ENCODE measurements at regions not wholly inside any gene's neighbourhood (a gene's known extent, or its start where the extent isn't known, plus 50 kb on each side); places are given as distances from the start of the nearest gene placed in this dataset.

GRCh38 chr9:135275571-135276289 is 188.3 kb downstream of the OLFM1 start:
- TF ChIP-seq, protein P1, sequence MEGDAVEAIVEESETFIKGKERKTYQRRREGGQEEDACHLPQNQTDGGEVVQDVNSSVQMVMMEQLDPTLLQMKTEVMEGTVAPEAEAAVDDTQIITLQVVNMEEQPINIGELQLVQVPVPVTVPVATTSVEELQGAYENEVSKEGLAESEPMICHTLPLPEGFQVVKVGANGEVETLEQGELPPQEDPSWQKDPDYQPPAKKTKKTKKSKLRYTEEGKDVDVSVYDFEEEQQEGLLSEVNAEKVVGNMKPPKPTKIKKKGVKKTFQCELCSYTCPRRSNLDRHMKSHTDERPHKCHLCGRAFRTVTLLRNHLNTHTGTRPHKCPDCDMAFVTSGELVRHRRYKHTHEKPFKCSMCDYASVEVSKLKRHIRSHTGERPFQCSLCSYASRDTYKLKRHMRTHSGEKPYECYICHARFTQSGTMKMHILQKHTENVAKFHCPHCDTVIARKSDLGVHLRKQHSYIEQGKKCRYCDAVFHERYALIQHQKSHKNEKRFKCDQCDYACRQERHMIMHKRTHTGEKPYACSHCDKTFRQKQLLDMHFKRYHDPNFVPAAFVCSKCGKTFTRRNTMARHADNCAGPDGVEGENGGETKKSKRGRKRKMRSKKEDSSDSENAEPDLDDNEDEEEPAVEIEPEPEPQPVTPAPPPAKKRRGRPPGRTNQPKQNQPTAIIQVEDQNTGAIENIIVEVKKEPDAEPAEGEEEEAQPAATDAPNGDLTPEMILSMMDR (IDR thresholded peaks at IDR 0.05; ENCODE audit: insufficient read depth, low read depth, low read length, missing control alignments) = no peak
- no peak overlapping the region for H3K4me3 ChIP-seq (ENCODE audit: low read depth, low read length)
- DNase-seq (ENCODE audit: low read depth) = no peak

DNA sequence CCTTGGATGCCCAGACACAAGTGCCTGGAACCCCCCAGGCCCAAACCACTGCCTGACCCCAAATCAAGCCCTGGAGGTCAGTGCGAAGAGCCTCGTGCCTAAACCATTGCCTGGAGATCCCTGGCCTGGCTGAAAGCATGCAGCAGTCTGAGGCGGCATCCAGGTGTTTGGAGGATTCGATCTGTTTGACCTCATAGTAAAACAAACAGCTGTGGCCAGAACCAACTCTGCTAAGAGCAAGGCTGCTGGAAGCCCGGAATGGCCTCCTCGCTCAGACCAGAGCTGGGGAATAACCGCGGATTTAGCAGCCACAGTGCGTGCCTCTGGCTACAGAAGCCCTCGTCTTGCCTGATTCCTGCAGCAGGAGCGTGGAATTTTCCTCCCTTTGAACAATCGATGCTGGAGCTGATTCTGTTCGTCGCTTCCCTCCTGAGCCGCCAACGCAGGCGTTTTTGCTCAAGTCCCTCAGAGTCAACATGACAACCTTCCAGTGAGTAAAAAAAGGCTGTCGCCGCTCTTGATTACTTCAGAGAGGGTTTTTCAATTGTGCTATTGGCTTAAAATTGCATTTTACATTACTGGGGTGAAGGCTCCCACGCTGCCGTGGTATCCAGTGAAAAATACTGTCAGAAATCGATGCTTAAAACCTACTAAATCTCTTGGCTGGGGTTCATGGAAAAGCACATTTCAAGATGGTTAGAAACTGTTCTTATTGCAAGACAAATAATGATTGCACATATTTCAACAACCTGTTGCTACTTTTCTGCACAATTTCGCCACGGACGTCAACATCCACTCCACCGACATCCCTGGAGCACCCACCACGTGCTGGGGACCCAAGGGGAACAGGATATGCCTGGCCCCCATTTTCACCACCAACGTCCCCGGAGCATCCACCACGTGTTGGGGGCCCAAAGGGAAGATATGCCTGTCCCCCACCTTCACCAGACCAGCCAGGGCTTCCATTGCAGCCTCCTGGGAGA is 190.0 kb downstream of the OLFM1 start:
- no peak overlapping the region for H3K4me3 ChIP-seq (ENCODE audit: low read depth, low read length)
- TF ChIP-seq, protein P1 (IDR thresholded peaks at IDR 0.05; ENCODE audit: insufficient read depth, low read depth, low read length, missing control alignments) = no peak

DNA sequence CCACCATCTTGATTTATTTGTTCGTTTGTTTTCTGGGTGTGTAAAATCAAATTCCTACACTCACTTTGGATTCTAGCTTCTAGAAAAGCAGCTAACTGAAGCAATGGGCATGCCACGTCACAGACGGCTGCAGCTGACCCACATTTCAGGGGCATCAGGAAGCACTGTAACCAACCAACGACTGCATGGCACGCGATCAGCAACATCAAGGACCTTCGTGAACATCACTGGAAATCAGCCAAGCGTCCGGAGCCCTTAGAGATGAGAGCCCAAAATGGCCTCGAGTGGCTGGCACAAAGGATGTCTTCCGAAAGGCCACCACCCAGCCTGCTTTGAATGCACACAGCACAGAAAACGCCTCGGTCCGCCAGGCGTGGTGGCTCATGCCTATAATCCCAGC is 191.1 kb downstream of the OLFM1 start:
- TF ChIP-seq, protein P1 (IDR thresholded peaks at IDR 0.05; ENCODE audit: insufficient read depth, low read depth, low read length, missing control alignments) = no peak
- no peak overlapping the region for H3K4me3 ChIP-seq (ENCODE audit: low read depth, low read length)
- DNase-seq (ENCODE audit: low read depth) = no peak

More for the DNA sequence above, 190.0 kb downstream of the OLFM1 start:
- DNase-seq (ENCODE audit: low read depth) = no peak

- H3K4me3 ChIP-seq (ENCODE audit: low read depth, low read length) = no peak overlapping the region
- TF ChIP-seq, protein P1 (IDR thresholded peaks at IDR 0.05; ENCODE audit: insufficient read depth, low read depth, low read length, missing control alignments) = no peak
- no peak for DNase-seq (ENCODE audit: low read depth)
Observed at GRCh38 chr9:135279385-135279784, 191.9 kb downstream of the OLFM1 start.

DNA sequence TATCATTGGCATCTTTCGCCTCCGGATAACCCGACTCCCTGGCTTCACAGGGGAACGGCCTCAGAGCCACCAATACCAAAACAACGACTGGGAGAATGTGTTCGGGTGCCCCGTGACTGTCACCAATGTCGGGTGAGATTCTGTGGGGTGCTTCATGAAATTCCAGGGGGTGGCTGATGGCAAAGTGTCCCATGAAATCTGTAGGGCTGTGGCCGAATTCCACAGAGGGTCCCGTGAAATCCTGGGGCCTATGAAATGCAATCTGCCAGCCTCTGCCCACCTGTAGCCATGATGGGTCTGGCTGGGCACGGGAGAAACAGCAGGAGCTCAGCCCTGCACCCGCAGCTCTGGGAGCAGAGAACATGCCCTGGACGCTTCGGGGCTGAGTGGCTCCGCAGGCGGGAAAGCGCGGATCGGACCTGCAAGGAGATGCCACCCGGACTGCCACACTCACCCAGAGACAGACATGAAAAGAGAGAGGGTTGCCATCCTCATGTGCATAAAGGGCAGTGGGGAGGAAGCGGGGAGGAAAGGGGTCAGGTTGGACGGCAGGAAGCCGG is 192.4 kb downstream of the OLFM1 start:
- no peak overlapping the region for H3K4me3 ChIP-seq (ENCODE audit: low read depth, low read length)
- TF ChIP-seq, protein P1 (IDR thresholded peaks at IDR 0.05; ENCODE audit: insufficient read depth, low read depth, low read length, missing control alignments) = no peak
- DNase-seq (ENCODE audit: low read depth) = no peak

GRCh38 chr9:135280666-135281065 is 193.2 kb downstream of the OLFM1 start:
- no peak for DNase-seq (ENCODE audit: low read depth)
- TF ChIP-seq, protein P1 (IDR thresholded peaks at IDR 0.05; ENCODE audit: insufficient read depth, low read depth, low read length, missing control alignments) = no peak
- no peak overlapping the region for H3K4me3 ChIP-seq (ENCODE audit: low read depth, low read length)
